ENCODE measurements at regions not wholly inside any gene's neighbourhood (a gene's known extent, or its start where the extent isn't known, plus 50 kb on each side); places are given as distances from the start of the nearest gene placed in this dataset.

DNA sequence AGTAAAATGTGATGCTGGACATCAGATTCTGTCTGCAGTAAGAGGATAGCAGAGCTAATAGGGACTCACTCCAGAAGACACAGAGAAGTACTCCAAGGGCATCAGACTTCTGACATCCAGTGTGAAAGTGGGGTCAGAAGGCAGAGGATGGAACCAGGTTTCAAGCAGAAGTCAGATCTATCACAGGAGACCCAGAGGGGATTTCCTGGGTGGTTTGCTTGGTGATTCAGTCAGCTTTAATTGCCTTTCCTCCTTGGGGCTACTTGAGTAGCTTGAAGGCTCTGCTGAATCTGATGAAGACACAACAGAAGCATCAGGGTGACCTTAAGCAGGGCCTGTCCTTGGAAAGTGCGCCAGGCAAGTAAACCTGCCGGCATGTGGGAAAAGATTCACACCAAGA is 300.6 kb downstream of the COG6 start:
- H3K4me3 ChIP-seq (ENCODE audit: low read depth, low read length), result no peak overlapping the region
- no peak for DNase-seq (ENCODE audit: low read depth)
- TF ChIP-seq, protein P1, sequence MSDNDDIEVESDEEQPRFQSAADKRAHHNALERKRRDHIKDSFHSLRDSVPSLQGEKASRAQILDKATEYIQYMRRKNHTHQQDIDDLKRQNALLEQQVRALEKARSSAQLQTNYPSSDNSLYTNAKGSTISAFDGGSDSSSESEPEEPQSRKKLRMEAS (IDR thresholded peaks at IDR 0.05; ENCODE audit: low read depth, low read length), result no peak
- no peak for TF ChIP-seq POLR2A (IDR thresholded peaks at IDR 0.05; ENCODE audit: extremely low read depth, insufficient read length)
- TF ChIP-seq MYC (IDR thresholded peaks at IDR 0.05; ENCODE audit: low read depth, low read length), result no peak
- no peak for TF ChIP-seq CTCF (IDR thresholded peaks at IDR 0.05; ENCODE audit: low read depth, low read length)

DNA sequence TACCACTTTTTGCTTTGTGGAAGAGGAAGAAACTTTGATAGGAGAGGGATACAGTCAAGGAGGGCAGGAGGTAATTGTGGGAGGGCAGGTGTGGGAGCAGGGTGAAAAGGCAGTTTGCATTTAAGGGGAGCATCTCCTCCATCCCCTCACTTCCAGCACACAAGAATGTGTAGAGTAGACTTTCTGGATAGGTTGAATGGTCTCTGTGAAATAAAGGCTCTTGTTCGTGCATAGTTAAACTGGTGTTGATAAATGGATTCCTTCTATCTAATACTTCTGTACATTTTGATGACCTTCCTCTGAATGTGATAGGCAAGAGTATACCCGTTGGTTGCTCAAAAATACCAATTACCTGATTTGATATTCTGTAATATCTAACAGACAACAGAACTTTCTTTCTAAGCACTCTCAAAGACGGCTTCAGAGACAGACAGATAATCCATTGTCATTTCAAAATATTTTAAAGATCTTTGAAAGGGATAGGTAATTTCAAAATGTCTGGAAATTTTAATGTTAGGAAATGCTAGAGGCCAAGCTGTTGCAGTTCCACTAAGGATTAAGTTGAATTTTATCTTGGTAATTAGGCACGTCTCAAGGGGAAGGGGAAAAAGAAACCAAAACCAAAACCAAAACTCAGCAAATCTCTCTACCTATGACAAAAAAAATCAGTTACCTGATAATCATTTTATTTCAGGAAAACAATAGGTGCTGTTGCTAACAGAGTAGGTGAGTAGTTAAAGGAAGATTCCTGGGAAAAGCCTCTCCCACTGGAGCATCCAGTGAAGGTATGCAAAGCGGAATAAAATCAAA is 302.6 kb downstream of the COG6 start:
- no peak for TF ChIP-seq MYC (IDR thresholded peaks at IDR 0.05; ENCODE audit: low read depth, low read length)
- TF ChIP-seq, protein P1 (IDR thresholded peaks at IDR 0.05; ENCODE audit: low read depth, low read length), result no peak
- no peak for TF ChIP-seq POLR2A (IDR thresholded peaks at IDR 0.05; ENCODE audit: extremely low read depth, insufficient read length)
- TF ChIP-seq CTCF (IDR thresholded peaks at IDR 0.05; ENCODE audit: low read depth, low read length), result no peak
- DNase-seq (ENCODE audit: low read depth), result no peak
- H3K4me3 ChIP-seq (ENCODE audit: low read depth, low read length), result no peak overlapping the region

- TF ChIP-seq POLR2A (IDR thresholded peaks at IDR 0.05; ENCODE audit: extremely low read depth, insufficient read length) (no peak), MYC (IDR thresholded peaks at IDR 0.05; ENCODE audit: low read depth, low read length) (no peak), CTCF (IDR thresholded peaks at IDR 0.05; ENCODE audit: low read depth, low read length) (no peak)
- TF ChIP-seq, protein P1 (IDR thresholded peaks at IDR 0.05; ENCODE audit: low read depth, low read length), result no peak
- no peak overlapping the region for H3K4me3 ChIP-seq (ENCODE audit: low read depth, low read length)
- DNase-seq (ENCODE audit: low read depth), result no peak
Observed at GRCh38 chr13:39959497-39960144, 304.2 kb downstream of the COG6 start.

- TF ChIP-seq, protein P1 (IDR thresholded peaks at IDR 0.05; ENCODE audit: low read depth, low read length), result no peak
- TF ChIP-seq MYC (IDR thresholded peaks at IDR 0.05; ENCODE audit: low read depth, low read length), result no peak
- no peak for TF ChIP-seq POLR2A (IDR thresholded peaks at IDR 0.05; ENCODE audit: extremely low read depth, insufficient read length)
- no peak for TF ChIP-seq CTCF (IDR thresholded peaks at IDR 0.05; ENCODE audit: low read depth, low read length)
- DNase-seq (ENCODE audit: low read depth), result no peak
- no peak overlapping the region for H3K4me3 ChIP-seq (ENCODE audit: low read depth, low read length)
Observed at GRCh38 chr13:39960191-39960590, 304.7 kb downstream of the COG6 start.

DNA sequence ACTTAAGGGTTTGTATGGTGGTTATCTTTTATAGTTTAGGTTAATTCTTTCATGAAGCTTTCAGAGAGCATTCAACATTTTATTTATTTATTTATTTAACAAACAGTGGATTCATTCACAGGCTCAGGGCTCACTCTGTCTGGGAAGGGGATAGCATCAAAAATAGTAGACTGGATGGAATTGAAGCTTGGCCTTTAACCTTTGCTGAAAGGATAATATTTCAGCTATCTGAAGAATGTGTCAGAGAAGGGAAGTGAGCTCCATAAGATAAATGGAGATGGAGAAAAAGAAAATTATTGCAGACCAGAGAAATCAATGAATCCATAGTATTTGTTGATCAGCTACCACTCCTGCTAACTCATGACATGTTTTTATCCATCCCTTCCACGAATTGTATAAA is 305.6 kb downstream of the COG6 start:
- TF ChIP-seq, protein P1 (IDR thresholded peaks at IDR 0.05; ENCODE audit: low read depth, low read length), result no peak
- TF ChIP-seq CTCF (IDR thresholded peaks at IDR 0.05; ENCODE audit: low read depth, low read length), result no peak
- TF ChIP-seq MYC (IDR thresholded peaks at IDR 0.05; ENCODE audit: low read depth, low read length), result no peak
- TF ChIP-seq POLR2A (IDR thresholded peaks at IDR 0.05; ENCODE audit: extremely low read depth, insufficient read length), result no peak
- DNase-seq (ENCODE audit: low read depth), result no peak
- no peak overlapping the region for H3K4me3 ChIP-seq (ENCODE audit: low read depth, low read length)

Measured in NB4 (cell line).